Thyroid gland (tissue), 4 donors: ENCODE measurements at regions not wholly inside any gene's neighbourhood (a gene's known extent, or its start where the extent isn't known, plus 50 kb on each side); places are given as distances from the start of the nearest gene placed in this dataset.

Experiments
- CTCF ChIP-seq, 6 experiments: fragments of 200-600 bp in 3 of 6; fragments of 450-650 bp in 3 of 6; sonication (generic) in 3 of 6; IDR thresholded peaks; one replicate each; pipeline ENCODE4 v1.5.1; 2016 to 2019; ENCODE audit warnings: antibody characterized with exemption in 6 of 6, mild to moderate bottlenecking in 2 of 6, inconsistent platforms in 1 of 6, moderate library complexity in 1 of 6
- POLR2A ChIP-seq, 2 donors: fragments of 450-650 bp; IDR thresholded peaks; one replicate each; pipeline ENCODE4 v1.6.1; 2017; ENCODE audit warnings: antibody characterized with exemption in 2 of 2, mild to moderate bottlenecking in 2 of 2, moderate library complexity in 1 of 2

- TF ChIP-seq CTCF (IDR thresholded peaks at IDR 0.05): no peak
- TF ChIP-seq POLR2A (IDR thresholded peaks at IDR 0.05): no peak
These were observed 481.4 kb upstream of the KLHL29 start for GRCh38 chr2:22903616-22904015.
